ENCODE measurements at regions not wholly inside any gene's neighbourhood (a gene's known extent, or its start where the extent isn't known, plus 50 kb on each side); places are given as distances from the start of the nearest gene placed in this dataset.

GRCh38 chr4:181234951-181235680 lies 1008.1 kb upstream of the TENM3 start:
- no peak for TF ChIP-seq CTCF (IDR thresholded peaks at IDR 0.05; ENCODE audit: low read depth, low read length, missing control alignments)
- DNase-seq (ENCODE audit: extremely low read depth, low read depth), result no peak

DNA sequence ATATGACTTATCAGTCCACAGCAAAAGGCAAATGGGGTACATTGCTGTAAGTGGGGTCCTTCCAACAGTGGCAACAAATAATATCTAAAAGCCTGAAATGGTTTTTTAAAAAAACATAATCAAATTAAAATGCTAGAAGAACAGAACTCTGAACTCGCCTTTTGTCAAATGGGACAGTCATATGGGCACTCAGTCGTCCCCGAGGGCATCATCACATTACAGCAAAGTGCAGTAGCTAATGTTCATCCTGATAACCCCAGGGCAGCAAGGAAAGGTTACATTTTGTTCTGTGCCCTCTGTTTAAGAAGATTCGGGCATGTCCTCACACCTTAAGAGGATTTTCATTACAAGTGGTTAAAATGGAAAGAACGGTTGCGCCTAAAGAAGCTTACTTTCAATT lies 997.9 kb upstream of the TENM3 start:
- DNase-seq (ENCODE audit: extremely low read depth, low read depth), result no peak
- TF ChIP-seq CTCF (IDR thresholded peaks at IDR 0.05; ENCODE audit: low read depth, low read length, missing control alignments), result no peak
- no peak overlapping the region for H3K4me3 ChIP-seq (replicated peaks; ENCODE audit: low read depth, low read length)

More at GRCh38 chr4:181234951-181235680, 1008.1 kb upstream of the TENM3 start:
- no peak overlapping the region for H3K4me3 ChIP-seq (replicated peaks; ENCODE audit: low read depth, low read length)

DNA sequence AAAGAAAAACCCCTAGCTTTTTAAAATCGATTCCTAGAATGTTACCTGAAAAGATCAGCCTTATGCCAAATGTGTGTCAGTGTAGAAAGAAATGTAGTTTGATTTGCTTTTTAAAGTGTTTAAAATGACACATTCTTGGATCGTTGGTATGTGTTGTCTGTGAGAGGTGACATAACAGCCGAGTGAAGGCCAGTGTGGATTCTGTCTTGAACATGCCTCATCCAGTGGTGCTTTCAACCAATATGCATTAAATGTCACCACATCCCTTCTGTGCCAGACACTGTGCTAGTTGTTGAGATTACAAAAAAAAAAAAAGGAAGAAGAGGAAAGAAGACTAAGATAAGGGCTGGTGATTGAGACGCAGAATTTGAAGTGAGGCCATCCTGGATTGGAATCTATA lies 994.2 kb upstream of the TENM3 start:
- no peak for DNase-seq (ENCODE audit: extremely low read depth, low read depth)

DNA sequence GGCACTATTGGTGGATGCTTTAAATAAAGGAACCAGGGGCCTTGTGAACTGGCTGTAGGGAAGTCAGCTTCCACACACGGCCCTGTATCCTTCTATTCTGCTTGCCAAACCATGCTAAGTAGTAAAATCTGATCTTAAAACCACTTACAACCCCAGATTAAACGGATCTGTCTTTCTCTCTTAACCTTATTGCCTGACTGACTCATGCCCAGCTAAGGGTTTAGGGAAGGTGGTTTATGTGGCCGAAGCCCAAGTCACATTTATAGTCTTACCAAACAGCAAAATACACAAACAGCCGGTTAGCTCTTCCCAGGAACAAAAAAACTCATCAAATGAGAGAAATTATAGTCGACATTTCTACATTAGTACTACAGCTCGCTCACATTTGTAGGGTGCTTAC lies 988.4 kb upstream of the TENM3 start:
- TF ChIP-seq CTCF (IDR thresholded peaks at IDR 0.05; ENCODE audit: low read depth, low read length, missing control alignments), result no peak
- no peak overlapping the region for H3K4me3 ChIP-seq (replicated peaks; ENCODE audit: low read depth, low read length)
- DNase-seq (ENCODE audit: extremely low read depth, low read depth), result no peak

More for the DNA sequence above, 994.2 kb upstream of the TENM3 start:
- no peak for TF ChIP-seq CTCF (IDR thresholded peaks at IDR 0.05; ENCODE audit: low read depth, low read length, missing control alignments)
- H3K4me3 ChIP-seq (replicated peaks; ENCODE audit: low read depth, low read length), result no peak overlapping the region

- no peak overlapping the region for H3K4me3 ChIP-seq (replicated peaks; ENCODE audit: low read depth, low read length)
- no peak for TF ChIP-seq CTCF (IDR thresholded peaks at IDR 0.05; ENCODE audit: low read depth, low read length, missing control alignments)
- DNase-seq (ENCODE audit: extremely low read depth, low read depth), result no peak
These were observed 984.6 kb upstream of the TENM3 start for GRCh38 chr4:181258569-181258968.

- no peak for TF ChIP-seq CTCF (IDR thresholded peaks at IDR 0.05; ENCODE audit: low read depth, low read length, missing control alignments)
- no peak overlapping the region for H3K4me3 ChIP-seq (replicated peaks; ENCODE audit: low read depth, low read length)
- DNase-seq (ENCODE audit: extremely low read depth, low read depth), result no peak
These were observed 984.0 kb upstream of the TENM3 start for GRCh38 chr4:181259081-181259709.

Measured in HFF-Myc (cell line).